Mucosa of rectum (tissue), 2 donors: ENCODE measurements at regions not wholly inside any gene's neighbourhood (a gene's known extent, or its start where the extent isn't known, plus 50 kb on each side); places are given as distances from the start of the nearest gene placed in this dataset.

ENCODE experiments used
- H3K27ac ChIP-seq, 2 donors: one replicate each; pipeline ENCODE4 v1.7.0; 2013; ENCODE audit warnings: inconsistent platforms in 2 of 2, low read depth in 2 of 2, low read length in 2 of 2
- H3K27me3 ChIP-seq, 2 donors: one replicate each; pipeline ENCODE4 v1.7.0; 2013; ENCODE audit warnings: low read length in 2 of 2; ENCODE audit not compliant: control insufficient read depth in 2 of 2, insufficient read depth in 2 of 2
- H3K36me3 ChIP-seq, 2 donors: one replicate each; pipeline ENCODE4 v1.7.0; 2013; ENCODE audit warnings: low read length in 2 of 2; ENCODE audit not compliant: control insufficient read depth in 2 of 2, insufficient read depth in 2 of 2
- H3K4me1 ChIP-seq, 2 donors: one replicate each; pipeline ENCODE4 v1.7.0; 2013; ENCODE audit warnings: low read length in 2 of 2, mild to moderate bottlenecking in 1 of 2; ENCODE audit not compliant: control insufficient read depth in 2 of 2, insufficient read depth in 2 of 2
- H3K4me3 ChIP-seq, 2 donors: one replicate each; pipeline ENCODE4 v1.7.0; 2013; ENCODE audit warnings: low read length in 2 of 2
- H3K9ac ChIP-seq, 2 donors: one replicate each; pipeline ENCODE4 v1.7.0; 2013; ENCODE audit warnings: low read length in 2 of 2, low read depth in 1 of 2, mild to moderate bottlenecking in 1 of 2
- H3K9me3 ChIP-seq, 2 donors: one replicate each; pipeline ENCODE4 v1.7.0; 2013; ENCODE audit warnings: low read length in 2 of 2; ENCODE audit not compliant: control insufficient read depth in 2 of 2
- donor health status: healthy.
- donor health status: Normal muscosa, but diverticular disease.

DNA sequence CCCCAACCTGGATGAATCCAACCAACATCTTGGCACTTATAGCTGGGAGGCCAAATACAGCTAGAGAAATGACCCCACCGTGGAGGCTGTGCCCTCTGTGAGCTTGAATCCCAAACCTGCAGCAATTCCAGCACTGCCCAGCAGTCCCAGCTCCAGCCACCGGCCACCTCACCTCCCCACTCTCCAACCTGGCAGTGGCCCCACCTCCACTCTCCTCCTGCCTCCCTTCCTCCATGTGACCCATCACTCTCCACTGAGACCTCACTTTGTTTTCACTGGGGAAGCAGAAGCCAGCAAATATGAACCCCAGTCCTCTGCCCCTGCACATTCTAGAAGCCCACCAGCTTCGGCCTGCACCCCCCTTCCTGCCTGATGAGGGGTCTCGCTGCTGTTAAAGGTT is 79.7 kb upstream of the LINGO1 start:
- peaks cover 1 to 7% of the 10 kb centered on the region in 2 donors for H3K27me3 ChIP-seq
- no peak overlapping the region for H3K27ac ChIP-seq
- H3K4me3 ChIP-seq, result no peak overlapping the region
- H3K36me3 ChIP-seq, result no peaks in the 10 kb centered on the region
- H3K9ac ChIP-seq, result no peak overlapping the region
- no peaks in the 10 kb centered on the region for H3K9me3 ChIP-seq
- H3K4me1 ChIP-seq, result no peaks in the 10 kb centered on the region

GRCh38 chr15:77710637-77711036 is 77.9 kb upstream of the LINGO1 start:
- Histone ChIP-seq H3K4me3 (no peak overlapping the region), H3K27ac (no peak overlapping the region), H3K36me3 (no peaks in the 10 kb centered on the region), H3K9ac (no peak overlapping the region), H3K27me3 (no peaks in the 10 kb centered on the region), H3K4me1 (no peaks in the 10 kb centered on the region), H3K9me3 (no peaks in the 10 kb centered on the region)

DNA sequence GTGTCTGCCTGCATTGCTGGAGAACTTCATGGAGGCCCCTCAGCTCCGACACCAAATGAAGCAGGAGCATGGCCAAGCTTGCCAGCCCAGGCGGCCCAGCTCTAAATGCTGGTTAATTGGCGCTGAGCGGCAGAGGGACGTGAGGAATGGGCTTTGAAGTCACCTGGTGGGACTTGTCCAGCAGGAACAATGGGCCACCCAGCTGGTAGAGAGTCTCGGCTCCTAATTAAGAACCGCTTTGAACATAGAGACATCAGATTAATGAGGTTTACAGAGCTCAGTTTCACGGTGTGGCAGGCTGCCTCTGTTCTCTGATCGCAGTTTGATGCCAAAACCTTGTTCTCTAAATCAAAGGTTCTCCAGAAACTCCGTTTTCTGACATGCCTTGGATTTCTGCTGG is 77.5 kb upstream of the LINGO1 start:
- no peaks in the 10 kb centered on the region for H3K9me3 ChIP-seq
- H3K9ac ChIP-seq, result no peak overlapping the region
- no peaks in the 10 kb centered on the region for H3K4me1 ChIP-seq
- H3K4me3 ChIP-seq, result no peak overlapping the region
- no peaks in the 10 kb centered on the region for H3K27me3 ChIP-seq
- H3K27ac ChIP-seq, result no peak overlapping the region
- no peaks in the 10 kb centered on the region for H3K36me3 ChIP-seq

DNA sequence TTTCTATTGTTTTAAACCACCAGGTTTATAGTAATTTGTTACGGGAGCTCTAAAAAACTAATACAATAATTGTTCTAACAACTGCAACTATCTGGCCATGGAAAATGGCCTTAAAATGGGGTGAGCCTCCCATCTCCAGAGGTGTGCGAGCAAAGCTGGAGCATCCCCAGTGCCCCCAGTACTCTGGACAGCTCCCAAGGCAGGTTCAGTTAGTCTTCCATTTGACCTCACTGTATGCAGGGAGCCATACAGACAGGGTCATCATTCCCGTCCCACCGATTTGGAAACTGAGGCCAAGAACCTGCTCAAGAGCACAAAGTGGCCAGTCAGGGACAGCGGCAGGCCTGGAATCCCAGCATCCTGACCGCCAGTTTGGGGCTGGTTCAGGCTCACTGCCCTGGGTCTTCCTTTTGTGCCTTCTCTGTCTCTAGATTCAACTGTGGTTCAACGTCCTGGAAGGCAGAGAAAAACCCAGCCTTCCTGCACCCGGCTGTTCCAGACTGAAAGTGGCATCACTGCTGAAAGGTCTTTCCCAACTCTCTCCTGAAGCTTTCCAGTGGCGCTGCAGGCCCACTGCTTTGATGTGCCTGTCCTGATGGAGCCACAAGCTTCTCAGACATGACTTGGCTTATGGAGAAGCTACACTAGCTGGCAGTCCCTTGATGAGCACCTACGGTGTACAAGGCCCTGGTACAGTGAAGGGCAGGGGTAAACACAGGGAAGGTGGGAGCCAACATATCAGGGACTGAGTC is 76.6 kb upstream of the LINGO1 start:
- Histone ChIP-seq H3K27me3 (no peaks in the 10 kb centered on the region), H3K9me3 (no peaks in the 10 kb centered on the region), H3K27ac (no peak overlapping the region), H3K36me3 (no peaks in the 10 kb centered on the region), H3K4me3 (no peak overlapping the region), H3K4me1 (no peaks in the 10 kb centered on the region), H3K9ac (no peak overlapping the region)

GRCh38 chr15:77706482-77707244 is 74.0 kb upstream of the LINGO1 start:
- no peaks in the 10 kb centered on the region for H3K27me3 ChIP-seq
- H3K9me3 ChIP-seq, result no peaks in the 10 kb centered on the region
- no peaks in the 10 kb centered on the region for H3K4me1 ChIP-seq
- no peaks in the 10 kb centered on the region for H3K36me3 ChIP-seq
- no peak overlapping the region for H3K27ac ChIP-seq
- H3K9ac ChIP-seq, result no peak overlapping the region
- no peak overlapping the region for H3K4me3 ChIP-seq

- no peak overlapping the region for H3K4me3 ChIP-seq
- H3K27me3 ChIP-seq, result peaks cover 9 to 14% of the 10 kb centered on the region in 2 donors
- no peaks in the 10 kb centered on the region for H3K36me3 ChIP-seq
- H3K27ac ChIP-seq, result no peak overlapping the region
- H3K9me3 ChIP-seq, result no peaks in the 10 kb centered on the region
- no peak overlapping the region for H3K9ac ChIP-seq
- no peaks in the 10 kb centered on the region for H3K4me1 ChIP-seq
Measured at GRCh38 chr15:77702211-77702957, 69.7 kb upstream of the LINGO1 start.

- no peak overlapping the region for H3K27ac ChIP-seq
- H3K9me3 ChIP-seq, result no peaks in the 10 kb centered on the region
- no peaks in the 10 kb centered on the region for H3K4me1 ChIP-seq
- H3K36me3 ChIP-seq, result no peaks in the 10 kb centered on the region
- peaks cover 17 to 25% of the 10 kb centered on the region in 2 donors for H3K27me3 ChIP-seq
- H3K9ac ChIP-seq, result no peak overlapping the region
- H3K4me3 ChIP-seq, result no peak overlapping the region
Measured at GRCh38 chr15:77698481-77698880, 65.8 kb upstream of the LINGO1 start.

DNA sequence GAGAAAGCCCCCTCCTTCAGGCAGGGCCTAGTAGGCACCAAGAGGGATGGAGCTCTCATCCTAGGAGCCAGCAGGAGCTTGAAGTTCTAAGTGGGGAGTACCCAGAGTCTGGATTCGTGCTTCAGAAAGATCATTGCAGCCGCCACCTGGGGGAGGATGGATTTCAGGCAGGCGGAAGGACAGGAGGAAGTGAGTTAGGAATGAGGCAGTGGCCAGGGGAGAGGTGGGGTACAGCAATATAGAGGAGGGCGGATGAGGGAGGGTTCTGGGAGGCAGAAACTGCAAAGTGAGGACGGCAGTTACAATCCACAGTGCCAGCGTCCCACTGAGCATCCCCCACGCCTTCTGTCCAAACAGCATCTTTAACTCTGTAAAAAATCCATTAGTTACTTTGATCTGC is 65.2 kb upstream of the LINGO1 start:
- Histone ChIP-seq H3K27ac (no peak overlapping the region), H3K9me3 (no peaks in the 10 kb centered on the region), H3K4me1 (no peaks in the 10 kb centered on the region), H3K4me3 (no peak overlapping the region), H3K9ac (no peak overlapping the region), H3K36me3 (no peaks in the 10 kb centered on the region), H3K27me3 (peaks cover 17 to 25% of the 10 kb centered on the region in 2 donors)

DNA sequence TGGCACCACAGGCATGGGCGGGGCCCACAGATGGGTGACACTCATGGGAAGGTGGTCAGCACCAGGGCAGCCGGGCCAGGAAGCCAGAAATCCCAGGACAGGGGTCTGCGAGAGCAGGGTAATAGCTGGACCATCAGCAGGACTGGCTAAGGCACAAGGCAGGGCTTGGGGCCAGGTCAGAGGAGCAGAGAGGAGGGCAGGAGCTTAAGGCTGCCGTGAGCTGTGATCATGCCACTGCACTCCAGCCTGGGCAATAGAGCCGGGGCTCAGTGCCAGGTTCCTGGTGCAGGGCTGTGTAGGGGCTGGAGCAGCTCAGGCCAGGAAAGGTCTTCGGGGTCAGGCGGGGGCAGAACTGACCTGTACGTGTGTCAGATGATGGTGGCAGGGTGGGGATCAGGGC is 64.2 kb upstream of the LINGO1 start:
- Histone ChIP-seq H3K27ac (no peak overlapping the region), H3K27me3 (peaks cover 19 to 25% of the 10 kb centered on the region in 2 donors), H3K36me3 (no peaks in the 10 kb centered on the region), H3K9ac (no peak overlapping the region), H3K9me3 (no peaks in the 10 kb centered on the region), H3K4me3 (no peak overlapping the region), H3K4me1 (no peaks in the 10 kb centered on the region)

GRCh38 chr15:77695961-77696582 is 63.4 kb upstream of the LINGO1 start:
- peaks cover 22 to 25% of the 10 kb centered on the region in 2 donors for H3K27me3 ChIP-seq

More at GRCh38 chr15:77695961-77696582, 63.4 kb upstream of the LINGO1 start:
- no peak overlapping the region for H3K27ac ChIP-seq
- no peak overlapping the region for H3K4me3 ChIP-seq
- H3K9me3 ChIP-seq, result no peaks in the 10 kb centered on the region
- no peak overlapping the region for H3K9ac ChIP-seq
- no peaks in the 10 kb centered on the region for H3K36me3 ChIP-seq
- no peaks in the 10 kb centered on the region for H3K4me1 ChIP-seq
